ENCODE measurements at regions not wholly inside any gene's neighbourhood (a gene's known extent, or its start where the extent isn't known, plus 50 kb on each side); places are given as distances from the start of the nearest gene placed in this dataset.

GRCh38 chr6:14786455-14786854, 459.4 kb upstream of the JARID2 start:
- no peak for TF ChIP-seq CTCF (IDR thresholded peaks at IDR 0.05; ENCODE audit: insufficient read depth, low read length, poor library complexity, severe bottlenecking)
- no peak for TF ChIP-seq EZH2phosphoT487 (conservative IDR thresholded peaks at IDR 0.05; ENCODE audit: low read length)
